Mucosa of descending colon (tissue), 3 donors: ENCODE measurements at regions not wholly inside any gene's neighbourhood (a gene's known extent, or its start where the extent isn't known, plus 50 kb on each side); places are given as distances from the start of the nearest gene placed in this dataset.

ENCODE experiments used
- ATAC-seq: fragments of 200-7000 bp; cut with Tn5 transposase; one replicate; pipeline ENCODE4 v1.9.1; 2020; ENCODE audit warnings: mild to moderate bottlenecking, moderate library complexity
- DNase-seq, 3 donors: peaks; one replicate each; pipeline ENCODE4 v3.0.0-alpha.2; 2020
- H3K36me3 ChIP-seq: fragments of 200-600 bp; one replicate; pipeline ENCODE4 v1.8.0; 2021; ENCODE audit warnings: low read depth, mild to moderate bottlenecking
- H3K4me1 ChIP-seq: fragments of 200-600 bp; one replicate; pipeline ENCODE4 v1.8.0; 2021; ENCODE audit warnings: low read depth, mild to moderate bottlenecking
- H3K4me3 ChIP-seq: fragments of 200-600 bp; one replicate; pipeline ENCODE4 v1.8.0; 2021; ENCODE audit warnings: mild to moderate bottlenecking
- H3K9me3 ChIP-seq: fragments of 200-600 bp; one replicate; pipeline ENCODE4 v1.8.0; 2021; ENCODE audit warnings: mild to moderate bottlenecking
- CTCF ChIP-seq: fragments of 200-600 bp; IDR thresholded peaks from one replicate; pipeline ENCODE4 v1.8.0; 2022; ENCODE audit warnings: antibody characterized with exemption, mild to moderate bottlenecking
- intact Hi-C, 2 donors: fragments of 100-400 bp; cut with DNase I in 1 of 2; cut with micrococcal nuclease in 1 of 2; formaldehyde crosslinking; loops; one replicate each; pipeline versions ENCODE4 v1.11.0 to v1.11.1; 2022; cut with DNase I, micrococcal nuclease
- donor health status: DM: no; HTN: no; CAD: no; lungs with moderate emphysema.
- donor health status: DM: no; HTN: no; CAD: no.
- donor health status: DM: no; HTN: yes; CAD: no.

GRCh38 chr5:28463728-28464127, 1425.3 kb upstream of the CDH9 start:
- no peak for DNase-seq
- no peak for TF ChIP-seq CTCF
- intact Hi-C loops, result no loop called here
- Histone ChIP-seq H3K4me3 (no peak overlapping the region), H3K4me1 (no peaks in the 10 kb centered on the region), H3K9me3 (peaks cover 15% of the 10 kb centered on the region), H3K36me3 (no peaks in the 10 kb centered on the region)
- ATAC-seq, result no peak

- TF ChIP-seq CTCF, result no peak
- DNase-seq, result no peak
- Histone ChIP-seq H3K36me3 (no peaks in the 10 kb centered on the region), H3K4me1 (no peaks in the 10 kb centered on the region), H3K4me3 (no peak overlapping the region), H3K9me3 (peaks cover 36% of the 10 kb centered on the region)
- intact Hi-C loops, result no loop called here
- ATAC-seq, result no peak
These were observed 1413.1 kb upstream of the CDH9 start for GRCh38 chr5:28451483-28451882.

GRCh38 chr5:28450997-28451396, 1412.6 kb upstream of the CDH9 start:
- TF ChIP-seq CTCF, result no peak
- DNase-seq (no peak), ATAC-seq (no peak)
- H3K4me1 ChIP-seq, result no peaks in the 10 kb centered on the region
- no peaks in the 10 kb centered on the region for H3K36me3 ChIP-seq
- intact Hi-C loops, result no loop called here
- H3K9me3 ChIP-seq, result peaks cover 37% of the 10 kb centered on the region
- no peak overlapping the region for H3K4me3 ChIP-seq

GRCh38 chr5:28448791-28449190, 1410.4 kb upstream of the CDH9 start:
- ATAC-seq, result no peak

GRCh38 chr5:28430565-28431178, 1392.3 kb upstream of the CDH9 start:
- Histone ChIP-seq H3K36me3 (no peaks in the 10 kb centered on the region), H3K4me1 (no peaks in the 10 kb centered on the region), H3K4me3 (no peak overlapping the region), H3K9me3 (peaks cover 32% of the 10 kb centered on the region)
- no peak for TF ChIP-seq CTCF
- no peak for DNase-seq
- no peak for ATAC-seq
- intact Hi-C loops, result no loop called here

More at GRCh38 chr5:28448791-28449190, 1410.4 kb upstream of the CDH9 start:
- no peak overlapping the region for H3K4me3 ChIP-seq
- TF ChIP-seq CTCF, result no peak
- no peak for DNase-seq
- H3K9me3 ChIP-seq, result peaks cover 51% of the 10 kb centered on the region
- intact Hi-C loops, result no loop called here
- no peaks in the 10 kb centered on the region for H3K36me3 ChIP-seq
- H3K4me1 ChIP-seq, result no peaks in the 10 kb centered on the region

GRCh38 chr5:28421141-28421540, 1382.8 kb upstream of the CDH9 start:
- intact Hi-C loops, result no loop called here
- ATAC-seq, result no peak
- no peak for TF ChIP-seq CTCF

More at GRCh38 chr5:28421141-28421540, 1382.8 kb upstream of the CDH9 start:
- Histone ChIP-seq H3K9me3 (peaks cover 39% of the 10 kb centered on the region), H3K36me3 (no peaks in the 10 kb centered on the region), H3K4me1 (no peaks in the 10 kb centered on the region), H3K4me3 (no peak overlapping the region)
- DNase-seq, result no peak
